H9 (cell line): ENCODE measurements at regions not wholly inside any gene's neighbourhood (a gene's known extent, or its start where the extent isn't known, plus 50 kb on each side); places are given as distances from the start of the nearest gene placed in this dataset.

Experiments used
- DNase-seq: peaks from one replicate; pipeline ENCODE4 v3.0.0-alpha.2; 2017
- H2AFZ ChIP-seq: one replicate; pipeline ENCODE4 v1.6.1; 2013; ENCODE audit warnings: mild to moderate bottlenecking, low read length, control low read depth, moderate library complexity
- H2AK5ac ChIP-seq: 2 replicates; pipeline ENCODE4 v1.6.1; 2013; ENCODE audit warnings: low read length, control low read depth, mixed read lengths; ENCODE audit not compliant: insufficient read length
- H2BK120ac ChIP-seq: one replicate; pipeline ENCODE4 v1.6.1; 2013; ENCODE audit warnings: low read depth, mild to moderate bottlenecking, low read length, control low read depth, inconsistent platforms; ENCODE audit not compliant: poor library complexity, severe bottlenecking
- H2BK12ac ChIP-seq: 2 replicates; pipeline ENCODE4 v1.6.1; 2013; ENCODE audit warnings: low read length, control low read depth, mixed read lengths, low read depth; ENCODE audit not compliant: insufficient read length
- H2BK15ac ChIP-seq: 2 replicates; pipeline ENCODE4 v1.6.1; 2013; ENCODE audit warnings: low read depth, low read length, control low read depth
- H2BK20ac ChIP-seq: one replicate; pipeline ENCODE4 v1.6.1; 2013; ENCODE audit warnings: low read depth, mild to moderate bottlenecking, low read length, control low read depth, inconsistent platforms; ENCODE audit not compliant: poor library complexity, severe bottlenecking
- H2BK5ac ChIP-seq: 2 replicates; pipeline ENCODE4 v1.6.1; 2013; ENCODE audit warnings: low read length, control low read depth, mixed read lengths; ENCODE audit not compliant: insufficient read length
- H3K14ac ChIP-seq: 2 replicates; pipeline ENCODE4 v1.6.1; 2013; ENCODE audit warnings: low read length, control low read depth; ENCODE audit not compliant: insufficient read depth
- H3K18ac ChIP-seq: 2 replicates; pipeline ENCODE4 v1.6.1; 2013; ENCODE audit warnings: low read depth, mild to moderate bottlenecking, mixed read lengths, low read length, control low read depth; ENCODE audit not compliant: insufficient read length
- H3K23ac ChIP-seq: 2 replicates; pipeline ENCODE4 v1.6.1; 2013; ENCODE audit warnings: low read length, control low read depth, mixed read lengths, low read depth; ENCODE audit not compliant: insufficient read length
- H3K23me2 ChIP-seq: 2 replicates; pipeline ENCODE4 v1.6.1; 2013; ENCODE audit warnings: low read depth, mild to moderate bottlenecking, mixed read lengths, low read length, control low read depth; ENCODE audit not compliant: insufficient read length, poor library complexity, severe bottlenecking
- H3K27ac ChIP-seq: 2 replicates; pipeline ENCODE4 v1.5.1; 2013; ENCODE audit warnings: low read length, control low read depth, mixed read lengths, low read depth; ENCODE audit not compliant: insufficient read length
- H3K27me3 ChIP-seq: 2 replicates; pipeline ENCODE4 v1.6.1; 2013; ENCODE audit warnings: low read length, control low read depth, inconsistent platforms; ENCODE audit not compliant: insufficient read depth
- H3K4ac ChIP-seq: 2 replicates; pipeline ENCODE4 v1.6.1; 2013; ENCODE audit warnings: low read depth, mild to moderate bottlenecking, control low read depth, inconsistent platforms, low read length, moderate library complexity
- H3K4me1 ChIP-seq: 2 replicates; pipeline ENCODE4 v1.6.1; 2013; ENCODE audit warnings: low read length, control low read depth, inconsistent platforms; ENCODE audit not compliant: insufficient read depth
- H3K4me2 ChIP-seq: 2 replicates; pipeline ENCODE4 v1.6.1; 2013; ENCODE audit warnings: low read length, control low read depth, mixed read lengths; ENCODE audit not compliant: insufficient read length, insufficient read depth
- H3K56ac ChIP-seq: 2 replicates; pipeline ENCODE4 v1.6.1; 2013; ENCODE audit warnings: low read depth, mild to moderate bottlenecking, mixed read lengths, low read length, control low read depth; ENCODE audit not compliant: insufficient read length
- H3K79me1 ChIP-seq: 2 replicates; pipeline ENCODE4 v1.6.1; 2013; ENCODE audit warnings: low read depth, mild to moderate bottlenecking, moderate library complexity, low read length, control low read depth, inconsistent platforms; ENCODE audit not compliant: insufficient read depth, poor library complexity, severe bottlenecking
- H3K79me2 ChIP-seq: 2 replicates; pipeline ENCODE4 v1.6.1; 2013; ENCODE audit warnings: low read length, control low read depth, inconsistent platforms; ENCODE audit not compliant: insufficient read depth
- H3K9ac ChIP-seq: 2 replicates; pipeline ENCODE4 v1.6.1; 2013; ENCODE audit warnings: low read length, control low read depth, mixed read lengths; ENCODE audit not compliant: insufficient read length; ENCODE audit errors: extremely low read depth
- H3K9me3 ChIP-seq: one replicate; pipeline ENCODE4 v1.6.1; 2013; ENCODE audit warnings: low read depth, low read length, inconsistent platforms; ENCODE audit not compliant: control insufficient read depth
- H3T11ph ChIP-seq: one replicate; pipeline ENCODE4 v1.6.1; 2013; ENCODE audit warnings: mild to moderate bottlenecking, low read length, control low read depth, inconsistent platforms
- H4K20me1 ChIP-seq: one replicate; pipeline ENCODE4 v1.6.1; 2013; ENCODE audit not compliant: control insufficient read depth, insufficient read length, insufficient read depth
- H4K5ac ChIP-seq: 2 replicates; pipeline ENCODE4 v1.6.1; 2013; ENCODE audit warnings: low read depth, mild to moderate bottlenecking, mixed read lengths, low read length, control low read depth; ENCODE audit not compliant: insufficient read length
- H4K8ac ChIP-seq: replicated peaks from 2 replicates; pipeline ENCODE4 v1.6.1; 2013; ENCODE audit warnings: low read length, control low read depth, mixed read lengths, low read depth; ENCODE audit not compliant: insufficient read length
- H4K91ac ChIP-seq: 2 replicates; pipeline ENCODE4 v1.6.1; 2013; ENCODE audit warnings: low read depth, mild to moderate bottlenecking, moderate library complexity, mixed read lengths, low read length, control low read depth; ENCODE audit not compliant: insufficient read length
- H3K27ac Mint-ChIP-seq, 3 experiments: 2 replicates in 2 of 3; 3 replicates in 1 of 3; pipeline ENCODE4 v1.8.0; 2020 to 2021; ENCODE audit warnings: mixed read lengths in 3 of 3, mild to moderate bottlenecking in 1 of 3, moderate library complexity in 1 of 3
- H3K27me3 Mint-ChIP-seq: 2 replicates; pipeline ENCODE4 v1.8.0; 2021; ENCODE audit warnings: low read depth, mild to moderate bottlenecking, moderate library complexity, mixed read lengths
- H3K36me3 Mint-ChIP-seq, 3 experiments: 2 replicates in 2 of 3; 3 replicates in 1 of 3; pipeline ENCODE4 v1.8.0; 2020 to 2021; ENCODE audit warnings: low read depth in 3 of 3, mixed read lengths in 3 of 3; ENCODE audit not compliant: insufficient read depth in 1 of 3
- H3K4me1 Mint-ChIP-seq, 2 experiments: 2 replicates each; pipeline ENCODE4 v1.8.0; 2020; ENCODE audit warnings: mixed read lengths in 2 of 2
- H3K4me3 Mint-ChIP-seq, 2 experiments: 2 replicates in 1 of 2; 3 replicates in 1 of 2; pipeline ENCODE4 v1.8.0; 2020 to 2021; ENCODE audit warnings: mild to moderate bottlenecking in 2 of 2, mixed read lengths in 2 of 2, moderate library complexity in 1 of 2
- H3K9me3 Mint-ChIP-seq, 2 experiments: 2 replicates in 1 of 2; 3 replicates in 1 of 2; pipeline ENCODE4 v1.8.0; 2020; ENCODE audit warnings: mild to moderate bottlenecking in 2 of 2, mixed read lengths in 2 of 2, moderate library complexity in 1 of 2
- WGBS: extraction: QIAGEN DNeasy Blood & Tissue Kit; methylation state at CpG from one replicate; pipeline ENCODE4 v1.1.7; 2013; ENCODE audit warnings: missing lambda C conversion rate, low lambda C conversion rate, mixed read lengths; ENCODE audit not compliant: insufficient read length; ENCODE audit errors: extremely low coverage; 5-methylcytosine and 5-hydroxymethylcytosine counted together
- TF ChIP-seq, protein P1 (sequence below): fragments of 200-600 bp; sonication (generic); conservative IDR thresholded peaks from 3 replicates; pipeline ENCODE4 v1.8.0; 2021; ENCODE audit warnings: antibody characterized with exemption, mild to moderate bottlenecking

DNA sequence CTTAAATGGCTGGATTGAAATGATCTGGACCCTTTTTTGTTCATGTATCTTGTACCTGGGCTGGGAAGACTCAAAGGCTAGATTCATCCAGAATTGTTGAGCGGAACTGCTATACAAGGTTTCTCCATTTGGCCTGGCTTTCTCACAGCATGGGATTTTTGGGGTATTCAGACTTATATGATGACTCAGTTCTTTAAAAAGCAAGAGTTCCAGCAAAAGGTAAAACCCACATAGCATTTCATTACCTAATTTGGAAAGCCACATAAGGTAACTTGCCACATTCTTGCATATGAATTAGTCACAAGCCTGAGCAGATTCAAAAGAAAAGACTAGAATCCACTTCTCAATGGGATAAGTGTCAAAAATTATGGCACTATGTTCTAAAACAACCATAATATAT lies 137.4 kb downstream of the HGF start:
- Histone ChIP-seq H3T11ph (no peak overlapping the region), H2BK5ac (no peak overlapping the region), H3K27me3 (no peaks in the 10 kb centered on the region), H4K5ac (no peak overlapping the region), H3K9ac (no peak overlapping the region), H3K56ac (no peak overlapping the region), H3K23ac (no peak overlapping the region), H2AK5ac (no peak overlapping the region), H2BK15ac (no peak overlapping the region), H4K91ac (no peak overlapping the region), H2BK12ac (no peak overlapping the region), H2AFZ (no peak overlapping the region), H4K20me1 (no peaks in the 10 kb centered on the region), H3K79me1 (no peaks in the 10 kb centered on the region), H2BK120ac (peak overlapping the region; percentile 69), H3K9me3 (no peaks in the 10 kb centered on the region), H3K27ac (no peak overlapping the region), H3K14ac (no peak overlapping the region), H3K4ac (no peak overlapping the region), H3K4me1 (no peaks in the 10 kb centered on the region), H3K79me2 (no peaks in the 10 kb centered on the region), H3K23me2 (no peaks in the 10 kb centered on the region), H3K4me2 (no peak overlapping the region), H3K18ac (no peak overlapping the region), H4K8ac (no peak overlapping the region), H2BK20ac (no peak overlapping the region)
- WGBS, result no CpG with 5 or more reads among the region's 1 CpG
- Mint-ChIP-seq H3K27me3 (no peaks in the 10 kb centered on the region), H3K9me3 (no peaks in the 10 kb centered on the region), H3K4me1 (peaks cover 0 to 4% of the 10 kb centered on the region in 2 experiments; a peak in 2 of 4 replicates), H3K27ac (peak overlapping the region in 1 of 3 experiments; percentile 58; a peak in 1 of 7 replicates), H3K36me3 (no peaks in the 10 kb centered on the region), H3K4me3 (no peak overlapping the region)
- DNase-seq, result no peak
- TF ChIP-seq, protein P1, sequence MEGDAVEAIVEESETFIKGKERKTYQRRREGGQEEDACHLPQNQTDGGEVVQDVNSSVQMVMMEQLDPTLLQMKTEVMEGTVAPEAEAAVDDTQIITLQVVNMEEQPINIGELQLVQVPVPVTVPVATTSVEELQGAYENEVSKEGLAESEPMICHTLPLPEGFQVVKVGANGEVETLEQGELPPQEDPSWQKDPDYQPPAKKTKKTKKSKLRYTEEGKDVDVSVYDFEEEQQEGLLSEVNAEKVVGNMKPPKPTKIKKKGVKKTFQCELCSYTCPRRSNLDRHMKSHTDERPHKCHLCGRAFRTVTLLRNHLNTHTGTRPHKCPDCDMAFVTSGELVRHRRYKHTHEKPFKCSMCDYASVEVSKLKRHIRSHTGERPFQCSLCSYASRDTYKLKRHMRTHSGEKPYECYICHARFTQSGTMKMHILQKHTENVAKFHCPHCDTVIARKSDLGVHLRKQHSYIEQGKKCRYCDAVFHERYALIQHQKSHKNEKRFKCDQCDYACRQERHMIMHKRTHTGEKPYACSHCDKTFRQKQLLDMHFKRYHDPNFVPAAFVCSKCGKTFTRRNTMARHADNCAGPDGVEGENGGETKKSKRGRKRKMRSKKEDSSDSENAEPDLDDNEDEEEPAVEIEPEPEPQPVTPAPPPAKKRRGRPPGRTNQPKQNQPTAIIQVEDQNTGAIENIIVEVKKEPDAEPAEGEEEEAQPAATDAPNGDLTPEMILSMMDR, result no peak
